Upper lobe of right lung (tissue), 1 donor: ENCODE measurements at regions not wholly inside any gene's neighbourhood (a gene's known extent, or its start where the extent isn't known, plus 50 kb on each side); places are given as distances from the start of the nearest gene placed in this dataset.

Experiments
- ATAC-seq: fragments of 200-7000 bp; cut with Tn5 transposase; one replicate; pipeline ENCODE4 v1.9.1; 2020; ENCODE audit warnings: mild to moderate bottlenecking, moderate library complexity
- DNase-seq: peaks from one replicate; pipeline ENCODE4 v3.0.0-alpha.2; 2020
- H3K27ac ChIP-seq: fragments of 200-600 bp; one replicate; pipeline ENCODE4 v1.8.0; 2022
- H3K27me3 ChIP-seq: fragments of 200-600 bp; one replicate; pipeline ENCODE4 v1.8.0; 2022; ENCODE audit warnings: mild to moderate bottlenecking
- H3K36me3 ChIP-seq: fragments of 200-600 bp; one replicate; pipeline ENCODE4 v1.8.0; 2022
- H3K4me1 ChIP-seq: fragments of 200-600 bp; one replicate; pipeline ENCODE4 v1.8.0; 2022
- H3K4me3 ChIP-seq: fragments of 200-600 bp; one replicate; pipeline ENCODE4 v1.8.0; 2022; ENCODE audit warnings: mild to moderate bottlenecking
- H3K9me3 ChIP-seq: fragments of 200-600 bp; one replicate; pipeline ENCODE4 v1.8.0; 2022
- intact Hi-C: fragments of 100-400 bp; cut with DNase I; formaldehyde crosslinking; loops from one replicate; pipeline ENCODE4 v1.11.0; 2022
- TF ChIP-seq, protein P1 (sequence below): fragments of 200-600 bp; IDR thresholded peaks from one replicate; pipeline ENCODE4 v1.8.0; 2022; ENCODE audit warnings: antibody characterized with exemption
- donor health status: DM: no; HTN: yes; CAD: no; lungs with severe emphysema.

DNA sequence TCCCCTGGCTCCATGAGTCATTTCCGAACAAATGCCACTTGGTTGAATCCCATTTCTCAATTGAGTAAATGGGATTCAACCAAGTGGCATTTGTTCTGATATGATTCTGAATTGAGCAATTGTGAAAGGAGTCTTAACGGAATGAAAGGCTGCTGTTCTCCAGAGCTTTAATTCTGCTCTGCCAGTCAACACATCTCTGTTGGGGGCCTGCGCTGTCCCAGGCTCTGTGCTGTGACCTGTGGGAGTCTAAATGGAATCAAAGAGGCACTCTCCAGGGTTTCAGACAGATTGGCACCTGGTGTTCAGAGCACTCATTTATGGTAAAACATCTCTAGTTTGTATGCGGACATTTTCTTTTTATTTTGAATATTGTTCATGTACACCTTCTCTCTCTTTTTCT, 126.2 kb downstream of the WSCD1 start:
- DNase-seq (no peak), ATAC-seq (no peak)
- TF ChIP-seq, protein P1, sequence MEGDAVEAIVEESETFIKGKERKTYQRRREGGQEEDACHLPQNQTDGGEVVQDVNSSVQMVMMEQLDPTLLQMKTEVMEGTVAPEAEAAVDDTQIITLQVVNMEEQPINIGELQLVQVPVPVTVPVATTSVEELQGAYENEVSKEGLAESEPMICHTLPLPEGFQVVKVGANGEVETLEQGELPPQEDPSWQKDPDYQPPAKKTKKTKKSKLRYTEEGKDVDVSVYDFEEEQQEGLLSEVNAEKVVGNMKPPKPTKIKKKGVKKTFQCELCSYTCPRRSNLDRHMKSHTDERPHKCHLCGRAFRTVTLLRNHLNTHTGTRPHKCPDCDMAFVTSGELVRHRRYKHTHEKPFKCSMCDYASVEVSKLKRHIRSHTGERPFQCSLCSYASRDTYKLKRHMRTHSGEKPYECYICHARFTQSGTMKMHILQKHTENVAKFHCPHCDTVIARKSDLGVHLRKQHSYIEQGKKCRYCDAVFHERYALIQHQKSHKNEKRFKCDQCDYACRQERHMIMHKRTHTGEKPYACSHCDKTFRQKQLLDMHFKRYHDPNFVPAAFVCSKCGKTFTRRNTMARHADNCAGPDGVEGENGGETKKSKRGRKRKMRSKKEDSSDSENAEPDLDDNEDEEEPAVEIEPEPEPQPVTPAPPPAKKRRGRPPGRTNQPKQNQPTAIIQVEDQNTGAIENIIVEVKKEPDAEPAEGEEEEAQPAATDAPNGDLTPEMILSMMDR, result no peak
- no peak overlapping the region for H3K27ac ChIP-seq
- H3K4me3 ChIP-seq, result no peak overlapping the region
- no peaks in the 10 kb centered on the region for H3K9me3 ChIP-seq
- H3K36me3 ChIP-seq, result no peaks in the 10 kb centered on the region
- H3K27me3 ChIP-seq, result no peaks in the 10 kb centered on the region
- intact Hi-C loops, result no loop called here
- H3K4me1 ChIP-seq, result no peaks in the 10 kb centered on the region

DNA sequence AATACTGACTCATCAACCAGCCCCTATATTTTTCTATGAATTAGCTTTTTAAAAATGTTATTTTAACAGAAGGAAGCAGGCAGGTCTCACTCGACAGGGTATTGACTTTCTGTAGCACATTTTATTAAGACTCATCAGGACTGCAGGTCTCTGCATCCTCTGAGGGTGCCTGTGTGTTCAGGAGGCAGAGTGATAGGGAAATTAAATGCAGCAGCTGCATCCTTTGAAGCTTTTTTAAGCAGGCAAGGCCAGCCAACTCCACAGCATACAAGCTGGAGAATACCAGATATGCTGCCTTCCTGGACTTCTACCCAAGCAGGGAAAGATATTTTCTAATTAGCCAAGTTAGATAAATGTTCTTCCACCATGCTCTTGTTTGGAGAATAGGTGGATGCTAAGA, 124.9 kb downstream of the WSCD1 start:
- no peak for DNase-seq
- intact Hi-C loops, result no loop called here
- no peak overlapping the region for H3K27ac ChIP-seq

DNA sequence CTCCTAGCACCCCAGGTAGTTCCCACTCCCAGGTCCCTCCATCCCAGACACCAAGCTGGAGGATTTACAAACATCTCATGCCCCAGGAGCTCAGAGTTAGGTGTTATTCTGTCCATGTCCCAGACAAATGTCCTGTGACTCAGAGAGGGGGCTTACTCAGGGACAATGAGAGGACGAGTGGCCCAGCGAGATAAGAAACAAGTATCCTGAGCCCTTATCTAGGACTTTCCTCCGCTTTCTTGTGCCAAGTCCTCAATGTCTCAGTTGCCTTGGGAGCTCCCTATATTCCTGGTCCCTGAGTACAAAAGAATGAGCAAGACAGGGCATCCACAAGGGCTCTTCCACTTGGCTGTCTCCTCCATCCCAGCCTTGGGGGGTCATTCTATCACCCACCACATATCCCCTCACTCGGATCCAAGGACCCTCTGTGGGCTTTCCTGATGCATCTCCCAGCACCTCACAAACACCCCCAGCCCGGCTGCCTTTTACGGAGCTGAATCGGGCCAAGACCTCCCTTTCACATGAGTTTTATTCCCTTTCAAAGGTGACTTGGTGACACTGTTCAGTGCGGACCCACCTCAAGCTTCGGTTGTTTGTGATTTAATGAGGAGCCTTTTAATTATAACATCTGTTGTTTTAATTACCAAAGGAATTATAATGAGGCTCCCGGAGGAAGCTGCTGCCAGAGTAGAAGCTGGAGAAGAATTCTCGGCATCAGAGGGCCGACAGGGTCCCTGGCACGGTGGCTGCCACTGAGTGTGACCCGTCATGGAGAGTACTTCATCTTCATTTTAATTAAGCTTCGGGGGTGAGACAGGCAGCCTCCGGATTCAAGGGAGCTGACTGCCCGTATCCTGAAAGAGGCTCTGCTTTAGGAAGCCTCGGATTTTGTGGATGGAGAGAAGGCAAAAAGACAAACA, 121.5 kb downstream of the WSCD1 start:
- TF ChIP-seq, protein P1, result no peak
- Histone ChIP-seq H3K36me3 (no peaks in the 10 kb centered on the region), H3K9me3 (no peaks in the 10 kb centered on the region), H3K4me3 (no peak overlapping the region), H3K27ac (no peak overlapping the region), H3K4me1 (no peaks in the 10 kb centered on the region), H3K27me3 (no peaks in the 10 kb centered on the region)
- ATAC-seq (no peak), DNase-seq (no peak)
- intact Hi-C loops, result no loop called here

More for the DNA sequence above, 124.9 kb downstream of the WSCD1 start:
- H3K27me3 ChIP-seq, result no peaks in the 10 kb centered on the region
- no peak overlapping the region for H3K4me3 ChIP-seq
- no peaks in the 10 kb centered on the region for H3K4me1 ChIP-seq
- H3K9me3 ChIP-seq, result no peaks in the 10 kb centered on the region
- TF ChIP-seq, protein P1, result no peak
- H3K36me3 ChIP-seq, result no peaks in the 10 kb centered on the region
- ATAC-seq, result no peak

DNA sequence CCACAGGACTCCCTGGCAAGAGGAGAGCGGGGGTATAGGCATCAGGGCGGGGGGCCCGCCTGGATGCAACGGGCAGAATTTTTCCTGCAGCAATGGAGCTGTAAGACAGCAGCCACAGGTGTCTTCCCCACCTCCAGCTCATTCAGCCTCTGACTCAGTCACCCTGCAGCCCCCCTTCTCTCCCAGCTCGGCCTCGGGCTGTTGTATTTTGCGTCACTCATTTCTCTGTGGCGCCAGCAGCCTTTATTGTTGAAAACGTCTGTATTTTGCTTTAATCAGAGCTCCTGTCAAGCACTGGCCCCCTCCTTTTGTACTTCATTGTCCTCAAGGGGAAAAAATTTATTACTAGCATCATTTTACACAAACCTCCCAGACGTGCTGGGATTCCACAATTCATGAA, 117.7 kb downstream of the WSCD1 start:
- no peaks in the 10 kb centered on the region for H3K36me3 ChIP-seq
- H3K27me3 ChIP-seq, result no peaks in the 10 kb centered on the region
- no peak overlapping the region for H3K4me3 ChIP-seq
- DNase-seq (no peak), ATAC-seq (no peak)
- no peaks in the 10 kb centered on the region for H3K9me3 ChIP-seq
- TF ChIP-seq, protein P1, result no peak
- no peaks in the 10 kb centered on the region for H3K4me1 ChIP-seq
- no peak overlapping the region for H3K27ac ChIP-seq
- intact Hi-C loops, result no loop called here

DNA sequence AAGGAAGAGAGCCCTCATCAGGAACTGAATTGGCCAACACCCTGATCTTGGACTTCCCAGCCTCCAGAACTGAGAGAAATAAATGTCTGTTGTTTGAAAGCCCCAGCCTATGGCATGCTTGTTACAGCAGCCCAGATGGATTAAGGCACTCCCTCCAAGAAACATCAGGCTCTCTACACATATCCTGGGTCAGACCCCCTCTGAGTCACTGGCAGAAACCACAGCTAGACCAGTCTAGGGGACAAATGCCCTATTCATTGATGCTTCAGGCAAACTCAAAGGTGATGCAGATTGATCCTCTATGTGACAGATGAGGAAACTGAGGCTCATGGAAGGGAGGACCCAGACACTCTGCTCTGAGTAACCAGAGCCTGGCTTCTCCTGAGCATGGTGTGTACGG, 116.8 kb downstream of the WSCD1 start:
- ATAC-seq, result no peak
- TF ChIP-seq, protein P1, result no peak
- no peak overlapping the region for H3K4me3 ChIP-seq
- intact Hi-C loops, result no loop called here
- no peaks in the 10 kb centered on the region for H3K9me3 ChIP-seq
- H3K27me3 ChIP-seq, result no peaks in the 10 kb centered on the region
- no peak overlapping the region for H3K27ac ChIP-seq
- H3K36me3 ChIP-seq, result no peaks in the 10 kb centered on the region
- H3K4me1 ChIP-seq, result no peaks in the 10 kb centered on the region
- DNase-seq, result no peak
